Stimulated activated CD8-positive, alpha-beta memory T cell treated with anti-CD3 and anti-CD28 coated beads, Interleukin-7, amount 100 ng/mL, for 1 hour (primary cell): ENCODE measurements at regions not wholly inside any gene's neighbourhood (a gene's known extent, or its start where the extent isn't known, plus 50 kb on each side); places are given as distances from the start of the nearest gene placed in this dataset.
"Not testable (repeated sequence)": the region's sequence is repeated elsewhere in the genome, so short reads cannot be mapped to it uniquely, and the experiment has no call there.

Experiments
- DNase-seq, 2 donors: peaks; one replicate each; pipeline ENCODE4 v3.0.0-alpha.2; 2020; ENCODE audit warnings: low read depth in 2 of 2

- no peak for DNase-seq
Observed at GRCh38 chr4:18675586-18676525, 654.3 kb upstream of the LCORL start.

- no peak for DNase-seq
Observed at GRCh38 chr4:18670034-18670433, 648.5 kb upstream of the LCORL start.

- DNase-seq, result no peak
Observed at GRCh38 chr4:18669390-18669789, 647.8 kb upstream of the LCORL start.

- no peak for DNase-seq
Observed at GRCh38 chr4:18666322-18666721, 644.8 kb upstream of the LCORL start.

- DNase-seq, result no peak
Observed at GRCh38 chr4:18664171-18664570, 642.6 kb upstream of the LCORL start.

GRCh38 chr4:18645351-18645750 lies 623.8 kb upstream of the LCORL start:
- no peak for DNase-seq

GRCh38 chr4:18641334-18641733 lies 619.8 kb upstream of the LCORL start:
- no peak for DNase-seq

- no peak for DNase-seq
Observed at GRCh38 chr4:18638031-18638430, 616.5 kb upstream of the LCORL start.

- no peak for DNase-seq
Observed at GRCh38 chr4:18636001-18636585, 614.5 kb upstream of the LCORL start.

- DNase-seq, result no peak
Observed at GRCh38 chr4:18635531-18635930, 614.0 kb upstream of the LCORL start.

- DNase-seq, result no peak
Observed at GRCh38 chr4:18631586-18631985, 610.0 kb upstream of the LCORL start.

- no peak for DNase-seq
Observed at GRCh38 chr4:18630218-18631110, 608.9 kb upstream of the LCORL start.

GRCh38 chr4:18627447-18628005 lies 606.0 kb upstream of the LCORL start:
- DNase-seq, result no peak

- DNase-seq, result no peak
Observed at GRCh38 chr4:18626996-18627395, 605.4 kb upstream of the LCORL start.

- DNase-seq, result no peak
Observed at GRCh38 chr4:18626366-18626765, 604.8 kb upstream of the LCORL start.

GRCh38 chr4:18621186-18621585 lies 599.6 kb upstream of the LCORL start:
- no peak for DNase-seq

GRCh38 chr4:18616720-18617119 lies 595.2 kb upstream of the LCORL start:
- DNase-seq, result no peak

- no peak for DNase-seq
Observed at GRCh38 chr4:18611026-18611425, 589.5 kb upstream of the LCORL start.

- no peak for DNase-seq
Observed at GRCh38 chr4:18608908-18609533, 587.5 kb upstream of the LCORL start.

- DNase-seq, result not testable (repeated sequence)
Observed at GRCh38 chr4:18602610-18603009, 581.1 kb upstream of the LCORL start.

GRCh38 chr4:18593297-18594002 lies 571.9 kb upstream of the LCORL start:
- peak in 1 of 2 donors; percentile 13 for DNase-seq
